ENCODE measurements at regions not wholly inside any gene's neighbourhood (a gene's known extent, or its start where the extent isn't known, plus 50 kb on each side); places are given as distances from the start of the nearest gene placed in this dataset.

GRCh38 chr12:46557539-46558373, 185.2 kb upstream of the SLC38A2 start:
- no peak for TF ChIP-seq YY1 (IDR thresholded peaks at IDR 0.05; ENCODE audit: insufficient read depth, insufficient read length)
- TF ChIP-seq SUZ12 (IDR thresholded peaks at IDR 0.05; ENCODE audit: extremely low read depth, insufficient read depth, insufficient read length): no peak

Data from NT2/D1 (cell line).